ENCODE measurements at regions not wholly inside any gene's neighbourhood (a gene's known extent, or its start where the extent isn't known, plus 50 kb on each side); places are given as distances from the start of the nearest gene placed in this dataset.
"Not testable (repeated sequence)": the region's sequence is repeated elsewhere in the genome, so short reads cannot be mapped to it uniquely, and the experiment has no call there.

- H3K9me3 ChIP-seq (ENCODE audit: control insufficient read depth, low read depth, low read length); H3K4me3 ChIP-seq (ENCODE audit: low read length); H3K9ac ChIP-seq (ENCODE audit: low read length); H3K4me1 ChIP-seq (ENCODE audit: control insufficient read depth, low read depth, low read length); H3K27me3 ChIP-seq (ENCODE audit: control insufficient read depth, insufficient read depth, low read length); H3K36me3 ChIP-seq (ENCODE audit: control insufficient read depth, low read depth, low read length); H3K27ac ChIP-seq (ENCODE audit: low read length): not testable (repeated sequence)
Measured at GRCh38 chr3:20427268-20427667, 241.3 kb upstream of the SGO1 start.

DNA sequence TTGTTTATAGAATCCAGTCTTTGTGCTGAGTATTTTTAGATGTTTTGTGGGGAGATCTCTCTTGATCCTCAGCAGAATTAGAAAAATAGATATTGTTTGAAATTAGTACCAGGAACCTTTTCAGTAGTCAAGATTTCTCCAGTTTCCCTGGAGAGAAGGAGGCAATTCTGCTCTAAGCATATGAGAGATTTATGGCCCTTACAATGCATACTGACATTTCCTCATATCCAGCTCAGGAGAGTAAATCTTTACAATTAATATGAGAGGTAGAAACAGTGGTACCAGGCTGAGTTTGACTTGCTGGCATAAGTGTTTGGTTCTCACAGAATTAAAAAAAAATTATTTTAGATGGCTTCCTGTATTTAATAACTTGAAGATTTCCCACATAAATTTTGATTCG is 239.1 kb upstream of the SGO1 start:
- Histone ChIP-seq H3K4me1 (ENCODE audit: control insufficient read depth, low read depth, low read length) (no peaks in the 10 kb centered on the region), H3K9me3 (ENCODE audit: control insufficient read depth, low read depth, low read length) (no peaks in the 10 kb centered on the region), H3K27ac (ENCODE audit: low read length) (no peak overlapping the region), H3K4me3 (ENCODE audit: low read length) (no peak overlapping the region), H3K27me3 (ENCODE audit: control insufficient read depth, insufficient read depth, low read length) (no peaks in the 10 kb centered on the region), H3K36me3 (ENCODE audit: control insufficient read depth, low read depth, low read length) (no peaks in the 10 kb centered on the region), H3K9ac (ENCODE audit: low read length) (no peak overlapping the region)

GRCh38 chr3:20424086-20424485 is 238.1 kb upstream of the SGO1 start:
- no peak overlapping the region for H3K9ac ChIP-seq (ENCODE audit: low read length)
- no peaks in the 10 kb centered on the region for H3K27me3 ChIP-seq (ENCODE audit: control insufficient read depth, insufficient read depth, low read length)
- H3K36me3 ChIP-seq (ENCODE audit: control insufficient read depth, low read depth, low read length) = no peaks in the 10 kb centered on the region
- H3K4me1 ChIP-seq (ENCODE audit: control insufficient read depth, low read depth, low read length) = no peaks in the 10 kb centered on the region
- H3K9me3 ChIP-seq (ENCODE audit: control insufficient read depth, low read depth, low read length) = no peaks in the 10 kb centered on the region
- H3K4me3 ChIP-seq (ENCODE audit: low read length) = no peak overlapping the region
- H3K27ac ChIP-seq (ENCODE audit: low read length) = no peak overlapping the region

- Histone ChIP-seq H3K27ac (ENCODE audit: low read length) (no peak overlapping the region), H3K4me3 (ENCODE audit: low read length) (no peak overlapping the region), H3K4me1 (ENCODE audit: control insufficient read depth, low read depth, low read length) (no peaks in the 10 kb centered on the region), H3K27me3 (ENCODE audit: control insufficient read depth, insufficient read depth, low read length) (no peaks in the 10 kb centered on the region), H3K36me3 (ENCODE audit: control insufficient read depth, low read depth, low read length) (no peaks in the 10 kb centered on the region), H3K9me3 (ENCODE audit: control insufficient read depth, low read depth, low read length) (no peaks in the 10 kb centered on the region), H3K9ac (ENCODE audit: low read length) (no peak overlapping the region)
Measured at GRCh38 chr3:20422391-20422790, 236.4 kb upstream of the SGO1 start.

DNA sequence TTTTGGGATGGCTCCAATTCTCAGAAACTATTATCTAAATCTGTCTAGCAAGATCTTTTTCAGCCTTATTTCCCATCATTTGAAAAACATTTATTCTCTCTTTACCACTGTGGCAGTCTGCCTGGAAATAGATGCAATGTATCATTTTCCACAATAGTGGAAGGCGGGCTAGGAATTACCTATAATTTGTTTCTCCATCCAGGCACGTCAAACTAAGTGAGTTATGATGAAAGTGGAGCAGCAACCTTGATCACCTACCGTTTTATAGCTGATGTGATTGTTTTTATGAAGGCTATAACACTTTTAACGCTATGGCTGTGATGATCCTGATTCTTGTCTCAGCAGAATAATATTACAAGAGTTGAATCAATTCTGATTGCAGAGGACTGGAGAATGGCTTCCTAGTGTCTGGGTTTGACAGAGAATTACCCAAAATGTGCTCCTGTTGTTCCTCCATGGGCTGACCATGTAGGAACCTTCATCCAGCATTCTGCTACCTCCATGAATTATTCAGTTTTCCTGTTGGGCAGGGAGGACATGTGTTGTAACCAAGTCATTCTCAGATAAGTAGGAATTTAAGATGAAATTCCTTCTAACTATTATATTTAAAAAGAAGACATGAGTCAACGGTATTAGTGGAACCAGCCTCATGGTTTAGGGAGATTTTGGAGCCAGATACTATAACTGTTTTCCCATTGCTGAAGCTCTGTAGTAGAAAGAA is 231.5 kb upstream of the SGO1 start:
- Histone ChIP-seq H3K27ac (ENCODE audit: low read length) (no peak overlapping the region), H3K9ac (ENCODE audit: low read length) (no peak overlapping the region), H3K36me3 (ENCODE audit: control insufficient read depth, low read depth, low read length) (no peaks in the 10 kb centered on the region), H3K4me3 (ENCODE audit: low read length) (no peak overlapping the region), H3K27me3 (ENCODE audit: control insufficient read depth, insufficient read depth, low read length) (no peaks in the 10 kb centered on the region), H3K4me1 (ENCODE audit: control insufficient read depth, low read depth, low read length) (no peaks in the 10 kb centered on the region), H3K9me3 (ENCODE audit: control insufficient read depth, low read depth, low read length) (no peaks in the 10 kb centered on the region)

- no peak overlapping the region for H3K9ac ChIP-seq (ENCODE audit: low read length)
- H3K27me3 ChIP-seq (ENCODE audit: control insufficient read depth, insufficient read depth, low read length) = no peaks in the 10 kb centered on the region
- no peak overlapping the region for H3K4me3 ChIP-seq (ENCODE audit: low read length)
- H3K36me3 ChIP-seq (ENCODE audit: control insufficient read depth, low read depth, low read length) = no peaks in the 10 kb centered on the region
- H3K4me1 ChIP-seq (ENCODE audit: control insufficient read depth, low read depth, low read length) = peaks cover 7% of the 10 kb centered on the region
- no peaks in the 10 kb centered on the region for H3K9me3 ChIP-seq (ENCODE audit: control insufficient read depth, low read depth, low read length)
- H3K27ac ChIP-seq (ENCODE audit: low read length) = no peak overlapping the region
Measured at GRCh38 chr3:20406611-20407011, 220.6 kb upstream of the SGO1 start.

- H3K36me3 ChIP-seq (ENCODE audit: control insufficient read depth, low read depth, low read length) = no peaks in the 10 kb centered on the region
- H3K4me3 ChIP-seq (ENCODE audit: low read length) = no peak overlapping the region
- H3K9ac ChIP-seq (ENCODE audit: low read length) = no peak overlapping the region
- H3K27ac ChIP-seq (ENCODE audit: low read length) = no peak overlapping the region
- no peaks in the 10 kb centered on the region for H3K9me3 ChIP-seq (ENCODE audit: control insufficient read depth, low read depth, low read length)
- H3K27me3 ChIP-seq (ENCODE audit: control insufficient read depth, insufficient read depth, low read length) = no peaks in the 10 kb centered on the region
- peaks cover 7% of the 10 kb centered on the region for H3K4me1 ChIP-seq (ENCODE audit: control insufficient read depth, low read depth, low read length)
Measured at GRCh38 chr3:20405744-20406143, 219.7 kb upstream of the SGO1 start.

DNA sequence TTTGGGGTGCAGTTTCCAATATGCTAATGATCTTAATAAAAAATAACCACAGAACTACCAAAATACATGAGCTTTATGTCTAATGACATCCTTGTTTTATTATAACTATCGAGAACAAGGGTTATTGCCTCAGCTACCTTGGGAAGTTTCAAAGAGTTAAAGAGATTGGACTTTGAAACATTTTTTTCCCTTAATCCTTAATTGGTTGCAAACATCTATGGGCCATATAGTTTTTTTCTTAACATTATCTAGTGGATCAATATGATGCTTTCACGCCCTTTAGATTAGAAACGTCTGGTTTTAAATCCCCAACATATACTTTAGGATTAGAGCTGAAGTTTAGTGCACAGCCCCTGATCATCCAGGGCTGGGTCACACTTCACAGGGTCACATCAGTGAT is 219.2 kb upstream of the SGO1 start:
- Histone ChIP-seq H3K27ac (ENCODE audit: low read length) (no peak overlapping the region), H3K9ac (ENCODE audit: low read length) (no peak overlapping the region), H3K27me3 (ENCODE audit: control insufficient read depth, insufficient read depth, low read length) (no peaks in the 10 kb centered on the region), H3K4me3 (ENCODE audit: low read length) (no peak overlapping the region), H3K9me3 (ENCODE audit: control insufficient read depth, low read depth, low read length) (no peaks in the 10 kb centered on the region), H3K4me1 (ENCODE audit: control insufficient read depth, low read depth, low read length) (peaks cover 7% of the 10 kb centered on the region), H3K36me3 (ENCODE audit: control insufficient read depth, low read depth, low read length) (no peaks in the 10 kb centered on the region)

- H3K27me3 ChIP-seq (ENCODE audit: control insufficient read depth, insufficient read depth, low read length) = no peaks in the 10 kb centered on the region
- H3K9ac ChIP-seq (ENCODE audit: low read length) = no peak overlapping the region
- no peaks in the 10 kb centered on the region for H3K9me3 ChIP-seq (ENCODE audit: control insufficient read depth, low read depth, low read length)
- H3K27ac ChIP-seq (ENCODE audit: low read length) = no peak overlapping the region
- no peaks in the 10 kb centered on the region for H3K36me3 ChIP-seq (ENCODE audit: control insufficient read depth, low read depth, low read length)
- H3K4me3 ChIP-seq (ENCODE audit: low read length) = no peak overlapping the region
- peaks cover 7% of the 10 kb centered on the region for H3K4me1 ChIP-seq (ENCODE audit: control insufficient read depth, low read depth, low read length)
Measured at GRCh38 chr3:20404741-20405100, 218.7 kb upstream of the SGO1 start.

- H3K4me3 ChIP-seq (ENCODE audit: low read length) = no peak overlapping the region
- H3K27ac ChIP-seq (ENCODE audit: low read length) = no peak overlapping the region
- no peaks in the 10 kb centered on the region for H3K9me3 ChIP-seq (ENCODE audit: control insufficient read depth, low read depth, low read length)
- no peaks in the 10 kb centered on the region for H3K36me3 ChIP-seq (ENCODE audit: control insufficient read depth, low read depth, low read length)
- H3K4me1 ChIP-seq (ENCODE audit: control insufficient read depth, low read depth, low read length) = peaks cover 7% of the 10 kb centered on the region
- no peak overlapping the region for H3K9ac ChIP-seq (ENCODE audit: low read length)
- H3K27me3 ChIP-seq (ENCODE audit: control insufficient read depth, insufficient read depth, low read length) = no peaks in the 10 kb centered on the region
Measured at GRCh38 chr3:20403986-20404740, 218.2 kb upstream of the SGO1 start.

DNA sequence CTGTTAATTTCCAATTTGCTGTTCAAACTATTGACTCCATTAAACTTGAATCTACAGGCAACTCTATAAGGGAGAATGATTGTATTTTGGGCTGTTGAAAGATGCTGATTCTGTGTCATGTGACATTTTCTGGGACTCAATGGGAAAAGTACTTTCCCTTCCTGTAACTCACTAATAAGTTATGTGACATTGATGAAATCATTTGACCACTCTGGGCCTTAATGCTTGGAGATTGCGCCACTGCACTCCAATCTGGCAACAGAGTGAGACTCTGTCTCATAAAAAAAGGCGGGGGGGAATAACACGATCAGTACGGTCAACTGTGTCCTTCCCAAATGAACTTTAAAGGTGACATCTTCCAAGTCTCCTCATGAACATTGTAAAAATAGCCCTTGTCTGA is 215.2 kb upstream of the SGO1 start:
- H3K4me3 ChIP-seq (ENCODE audit: low read length) = no peak overlapping the region
- no peak overlapping the region for H3K27ac ChIP-seq (ENCODE audit: low read length)
- no peaks in the 10 kb centered on the region for H3K9me3 ChIP-seq (ENCODE audit: control insufficient read depth, low read depth, low read length)
- H3K36me3 ChIP-seq (ENCODE audit: control insufficient read depth, low read depth, low read length) = no peaks in the 10 kb centered on the region
- H3K9ac ChIP-seq (ENCODE audit: low read length) = no peak overlapping the region
- no peaks in the 10 kb centered on the region for H3K4me1 ChIP-seq (ENCODE audit: control insufficient read depth, low read depth, low read length)
- no peaks in the 10 kb centered on the region for H3K27me3 ChIP-seq (ENCODE audit: control insufficient read depth, insufficient read depth, low read length)

- Histone ChIP-seq H3K4me3 (ENCODE audit: low read length) (no peak overlapping the region), H3K36me3 (ENCODE audit: control insufficient read depth, low read depth, low read length) (no peaks in the 10 kb centered on the region), H3K27ac (ENCODE audit: low read length) (no peak overlapping the region), H3K9me3 (ENCODE audit: control insufficient read depth, low read depth, low read length) (no peaks in the 10 kb centered on the region), H3K9ac (ENCODE audit: low read length) (no peak overlapping the region), H3K4me1 (ENCODE audit: control insufficient read depth, low read depth, low read length) (no peaks in the 10 kb centered on the region), H3K27me3 (ENCODE audit: control insufficient read depth, insufficient read depth, low read length) (no peaks in the 10 kb centered on the region)
Measured at GRCh38 chr3:20400686-20401085, 214.7 kb upstream of the SGO1 start.

Measured in iPS-18a (cell line).